ENCODE measurements at regions not wholly inside any gene's neighbourhood (a gene's known extent, or its start where the extent isn't known, plus 50 kb on each side); places are given as distances from the start of the nearest gene placed in this dataset.

DNA sequence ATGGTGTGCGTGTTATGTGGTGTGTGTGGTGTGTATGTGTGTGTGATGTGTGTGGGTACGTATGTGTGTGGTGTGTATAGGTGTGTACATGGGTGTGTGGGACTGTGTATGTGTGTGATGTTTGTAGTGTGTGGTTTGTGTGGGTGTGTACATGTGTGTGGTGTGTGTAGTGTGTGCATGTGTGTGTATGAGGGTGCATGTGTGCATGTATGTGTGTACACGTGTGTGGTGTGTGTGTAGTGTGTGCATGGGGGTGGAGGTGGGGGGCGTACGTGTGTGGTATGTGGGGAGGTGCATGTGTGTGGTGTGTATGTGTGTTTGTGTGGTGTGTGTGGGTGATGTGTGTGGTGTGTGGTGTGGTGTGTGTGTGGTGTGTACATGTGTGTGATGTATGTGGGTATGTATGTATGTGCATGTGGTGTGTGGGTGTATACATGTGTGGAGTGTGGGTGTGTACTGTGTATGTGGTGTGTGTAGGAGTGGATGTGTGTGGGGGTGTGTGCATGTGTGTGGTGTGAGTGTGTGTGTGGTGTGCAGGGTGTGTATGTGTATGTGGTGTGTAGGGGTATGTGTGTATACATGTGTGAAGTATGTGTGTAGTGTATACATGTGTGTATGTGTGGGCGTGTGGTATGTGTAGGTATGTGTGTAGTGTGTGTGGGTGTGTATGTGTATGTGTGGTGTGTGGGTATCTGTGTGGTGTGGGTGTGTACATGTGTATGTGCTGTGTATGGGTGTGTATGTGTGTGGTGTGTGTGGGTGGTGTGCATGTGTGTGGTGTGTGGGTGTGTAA lies 119.8 kb upstream of the GSC start:
- Histone ChIP-seq H3K27me3 (no peaks in the 10 kb centered on the region), H2AFZ (no peak overlapping the region), H3K27ac (no peak overlapping the region), H3K4me2 (no peak overlapping the region), H3K79me2 (no peaks in the 10 kb centered on the region), H3K4me3 (no peak overlapping the region), H3K9me3 (ENCODE audit: low read depth) (no peaks in the 10 kb centered on the region), H4K20me1 (ENCODE audit: insufficient read depth, poor library complexity, severe bottlenecking) (no peaks in the 10 kb centered on the region), H3K9me2 (replicated peaks; ENCODE audit: insufficient read depth) (no peaks in the 10 kb centered on the region), H3K36me3 (replicated peaks; ENCODE audit: insufficient read depth, low read depth) (no peaks in the 10 kb centered on the region), H3K4me1 (ENCODE audit: insufficient read depth) (no peaks in the 10 kb centered on the region)
- no peak for TF ChIP-seq EZH2 (IDR thresholded peaks at IDR 0.05; ENCODE audit: borderline replicate concordance)
- TF ChIP-seq EZH2phosphoT487 (IDR thresholded peaks at IDR 0.05; ENCODE audit: low read depth, severe bottlenecking, unreplicated experiment), result no peak
- no peak for TF ChIP-seq CTCF (IDR thresholded peaks at IDR 0.05; ENCODE audit: poor library complexity)
- DNase-seq (ENCODE audit: low spot score), result no peak
- 93% methylated on average over 6 of the region's 6 CpGs for WGBS (ENCODE audit: low lambda C conversion rate, missing lambda C conversion rate)

- H3K79me2 ChIP-seq, result no peaks in the 10 kb centered on the region
- H3K4me2 ChIP-seq, result no peak overlapping the region
- no peak for TF ChIP-seq EZH2phosphoT487 (IDR thresholded peaks at IDR 0.05; ENCODE audit: low read depth, severe bottlenecking, unreplicated experiment)
- TF ChIP-seq EZH2 (IDR thresholded peaks at IDR 0.05; ENCODE audit: borderline replicate concordance), result no peak
- no peak for TF ChIP-seq CTCF (IDR thresholded peaks at IDR 0.05; ENCODE audit: poor library complexity)
- no peaks in the 10 kb centered on the region for H3K9me2 ChIP-seq (replicated peaks; ENCODE audit: insufficient read depth)
- H3K36me3 ChIP-seq (replicated peaks; ENCODE audit: insufficient read depth, low read depth), result no peaks in the 10 kb centered on the region
- DNase-seq (ENCODE audit: low spot score), result peak; percentile 67
- 74% methylated on average over 12 of the region's 12 CpGs for WGBS (ENCODE audit: low lambda C conversion rate, missing lambda C conversion rate)
- no peak overlapping the region for H3K4me3 ChIP-seq
- no peaks in the 10 kb centered on the region for H3K9me3 ChIP-seq (ENCODE audit: low read depth)
- H4K20me1 ChIP-seq (ENCODE audit: insufficient read depth, poor library complexity, severe bottlenecking), result no peaks in the 10 kb centered on the region
- no peak overlapping the region for H3K27ac ChIP-seq
- no peaks in the 10 kb centered on the region for H3K4me1 ChIP-seq (ENCODE audit: insufficient read depth)
- no peak overlapping the region for H2AFZ ChIP-seq
- H3K27me3 ChIP-seq, result no peaks in the 10 kb centered on the region
Measured at GRCh38 chr14:94888121-94888520, 118.2 kb upstream of the GSC start.

- WGBS (ENCODE audit: low lambda C conversion rate, missing lambda C conversion rate), result 94% methylated on average over 5 of the region's 10 CpGs
- H2AFZ ChIP-seq, result no peak overlapping the region
- no peak overlapping the region for H3K4me2 ChIP-seq
- H3K9me3 ChIP-seq (ENCODE audit: low read depth), result no peaks in the 10 kb centered on the region
- H3K27me3 ChIP-seq, result no peaks in the 10 kb centered on the region
- H3K79me2 ChIP-seq, result no peaks in the 10 kb centered on the region
- no peaks in the 10 kb centered on the region for H3K4me1 ChIP-seq (ENCODE audit: insufficient read depth)
- H3K4me3 ChIP-seq, result no peak overlapping the region
- DNase-seq (ENCODE audit: low spot score), result no peak
- TF ChIP-seq CTCF (IDR thresholded peaks at IDR 0.05; ENCODE audit: poor library complexity), result no peak
- no peaks in the 10 kb centered on the region for H3K36me3 ChIP-seq (replicated peaks; ENCODE audit: insufficient read depth, low read depth)
- no peaks in the 10 kb centered on the region for H4K20me1 ChIP-seq (ENCODE audit: insufficient read depth, poor library complexity, severe bottlenecking)
- H3K27ac ChIP-seq, result no peak overlapping the region
- no peaks in the 10 kb centered on the region for H3K9me2 ChIP-seq (replicated peaks; ENCODE audit: insufficient read depth)
Measured at GRCh38 chr14:94887591-94887990, 117.7 kb upstream of the GSC start.
